ENCODE measurements at regions not wholly inside any gene's neighbourhood (a gene's known extent, or its start where the extent isn't known, plus 50 kb on each side); places are given as distances from the start of the nearest gene placed in this dataset.
A peak's percentile ranks its signal among the peaks of the same experiment; 100 is the strongest.

DNA sequence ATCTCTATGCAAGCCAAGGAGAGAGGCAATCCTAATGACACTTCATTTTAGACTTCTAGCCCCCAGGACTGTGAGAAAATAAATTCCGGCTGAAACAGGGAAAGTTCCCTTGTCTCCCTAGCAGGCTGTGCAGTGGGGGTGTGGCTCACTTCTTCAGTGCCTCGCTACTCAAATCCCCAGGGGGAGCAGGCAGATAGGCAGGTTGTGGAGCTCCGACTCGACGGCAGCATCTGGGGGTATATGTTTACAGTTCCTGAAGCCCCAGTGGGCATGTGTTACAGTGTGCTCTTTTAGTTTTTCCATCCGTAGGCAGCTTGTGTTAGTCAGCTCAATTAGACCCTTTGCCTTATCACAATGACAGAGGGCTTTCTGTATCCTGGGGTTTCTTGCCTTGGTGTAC, 836.5 kb downstream of the PDCD6IP start:
- no peaks in the 10 kb centered on the region for H3K79me1 ChIP-seq (replicated peaks; ENCODE audit: low read length, poor library complexity, severe bottlenecking)
- no peaks in the 10 kb centered on the region for H3K27me3 ChIP-seq (ENCODE audit: control insufficient read depth in 1 of 2, insufficient read depth in 1 of 2, low read length in 2 of 2)
- no peak overlapping the region for H2BK120ac ChIP-seq (ENCODE audit: low read depth, low read length)
- 86% methylated on average over 6 of the region's 6 CpGs for WGBS
- H3K14ac ChIP-seq (ENCODE audit: low read length in 2 of 2), result no peak overlapping the region
- H3K9ac ChIP-seq (ENCODE audit: low read length), result no peak overlapping the region
- H3K36me3 ChIP-seq (ENCODE audit: control insufficient read depth in 1 of 2, insufficient read depth in 2 of 2, low read depth in 1 of 2, low read length in 2 of 2), result no peaks in the 10 kb centered on the region
- H3K23ac ChIP-seq (ENCODE audit: low read length in 2 of 2), result no peak overlapping the region
- no peak overlapping the region for H3K4ac ChIP-seq (ENCODE audit: low read depth in 1 of 2, low read length in 2 of 2)
- H2BK15ac ChIP-seq (ENCODE audit: low read depth, poor library complexity, severe bottlenecking), result no peak overlapping the region
- H4K8ac ChIP-seq (ENCODE audit: low read length), result no peak overlapping the region
- peaks cover 8% of the 10 kb centered on the region for H3K9me3 ChIP-seq (ENCODE audit: control insufficient read depth, low read length)
- H2AK5ac ChIP-seq (ENCODE audit: low read length, severe bottlenecking), result no peak overlapping the region
- H3K18ac ChIP-seq (ENCODE audit: low read depth in 1 of 2, low read length in 2 of 2), result no peak overlapping the region
- H3K27ac ChIP-seq (ENCODE audit: low read length, poor library complexity, severe bottlenecking), result no peak overlapping the region
- no peak overlapping the region for H4K91ac ChIP-seq (ENCODE audit: low read length)
- H2BK5ac ChIP-seq (ENCODE audit: low read depth, low read length, poor library complexity, severe bottlenecking), result no peak overlapping the region
- H2BK12ac ChIP-seq (ENCODE audit: low read length in 2 of 2), result no peak overlapping the region
- peak overlapping the region; percentile 18 for H2AFZ ChIP-seq (ENCODE audit: low read depth, low read length)
- H3K4me2 ChIP-seq (ENCODE audit: low read length, poor library complexity, severe bottlenecking), result no peak overlapping the region
- H3K4me1 ChIP-seq (ENCODE audit: control insufficient read depth, insufficient read depth, low read depth, low read length), result no peaks in the 10 kb centered on the region
- H3K4me3 ChIP-seq (ENCODE audit: insufficient read depth in 1 of 2, low read depth in 1 of 2, low read length in 2 of 2), result no peak overlapping the region
- no peak for DNase-seq

DNA sequence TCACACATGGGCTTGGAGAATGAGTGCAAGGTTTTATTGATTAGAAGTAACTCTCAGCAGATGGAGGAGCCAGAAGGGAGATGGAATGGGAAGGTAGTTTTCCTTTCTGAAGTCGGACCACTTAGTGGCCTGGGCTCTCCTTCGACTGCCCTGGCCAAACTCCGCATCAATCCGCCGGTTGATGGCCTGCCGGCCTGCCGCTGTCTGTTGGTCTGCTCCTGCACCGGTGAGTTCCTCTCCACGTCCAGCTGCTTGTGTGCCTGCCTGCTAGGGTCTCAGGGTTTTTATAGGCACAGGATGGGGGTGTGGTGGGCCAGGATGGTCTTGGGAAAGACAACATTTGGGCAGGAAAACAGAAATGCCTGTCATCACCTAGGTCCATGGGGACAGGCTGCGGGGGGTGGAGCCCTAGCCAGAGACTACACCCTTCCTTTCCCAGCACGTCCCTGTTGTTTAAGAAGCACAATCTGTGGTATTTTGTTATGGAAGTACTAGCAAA, 837.0 kb downstream of the PDCD6IP start:
- Histone ChIP-seq H3K36me3 (ENCODE audit: control insufficient read depth in 1 of 2, insufficient read depth in 2 of 2, low read depth in 1 of 2, low read length in 2 of 2) (no peaks in the 10 kb centered on the region), H4K91ac (ENCODE audit: low read length) (no peak overlapping the region), H3K27ac (ENCODE audit: low read length, poor library complexity, severe bottlenecking) (no peak overlapping the region), H2AK5ac (ENCODE audit: low read length, severe bottlenecking) (no peak overlapping the region), H3K9me3 (ENCODE audit: control insufficient read depth, low read length) (peaks cover 8% of the 10 kb centered on the region), H3K9ac (ENCODE audit: low read length) (no peak overlapping the region), H2AFZ (ENCODE audit: low read depth, low read length) (no peak overlapping the region), H3K4me2 (ENCODE audit: low read length, poor library complexity, severe bottlenecking) (no peak overlapping the region), H4K8ac (ENCODE audit: low read length) (no peak overlapping the region), H3K4ac (ENCODE audit: low read depth in 1 of 2, low read length in 2 of 2) (no peak overlapping the region), H3K23ac (ENCODE audit: low read length in 2 of 2) (no peak overlapping the region), H2BK12ac (ENCODE audit: low read length in 2 of 2) (no peak overlapping the region), H3K4me1 (ENCODE audit: control insufficient read depth, insufficient read depth, low read depth, low read length) (no peaks in the 10 kb centered on the region), H2BK15ac (ENCODE audit: low read depth, poor library complexity, severe bottlenecking) (no peak overlapping the region), H2BK120ac (ENCODE audit: low read depth, low read length) (no peak overlapping the region), H2BK5ac (ENCODE audit: low read depth, low read length, poor library complexity, severe bottlenecking) (no peak overlapping the region), H3K4me3 (ENCODE audit: insufficient read depth in 1 of 2, low read depth in 1 of 2, low read length in 2 of 2) (no peak overlapping the region), H3K14ac (ENCODE audit: low read length in 2 of 2) (no peak overlapping the region), H3K18ac (ENCODE audit: low read depth in 1 of 2, low read length in 2 of 2) (no peak overlapping the region), H3K79me1 (replicated peaks; ENCODE audit: low read length, poor library complexity, severe bottlenecking) (no peaks in the 10 kb centered on the region), H3K27me3 (ENCODE audit: control insufficient read depth in 1 of 2, insufficient read depth in 1 of 2, low read length in 2 of 2) (no peaks in the 10 kb centered on the region)
- no peak for DNase-seq
- WGBS, result 87% methylated on average over 10 of the region's 11 CpGs

DNA sequence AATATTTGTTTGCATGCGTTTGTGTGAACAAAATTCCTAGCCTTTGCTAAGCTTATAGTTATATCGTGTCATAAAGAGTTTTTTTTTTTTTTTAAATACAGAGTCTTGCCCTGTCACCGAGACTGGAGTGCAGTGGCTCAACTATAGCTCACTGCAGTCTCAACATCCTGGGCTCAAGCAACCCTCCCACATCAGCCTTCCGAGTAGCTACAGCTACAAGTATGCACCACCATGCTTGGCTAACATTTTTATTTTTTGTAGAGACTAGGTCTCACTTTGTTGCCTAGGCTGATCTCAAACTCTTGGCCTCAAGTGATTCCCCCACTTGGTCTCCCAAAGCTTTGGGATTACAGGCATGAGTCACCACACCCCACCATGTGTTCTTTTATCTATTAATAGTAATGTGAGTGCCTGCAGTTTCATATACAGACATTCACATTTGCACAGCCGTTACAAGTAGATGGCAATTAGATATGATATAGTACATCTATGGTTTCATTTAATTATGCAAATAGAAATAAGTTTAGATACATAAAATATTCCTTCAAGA, 848.6 kb downstream of the PDCD6IP start:
- Histone ChIP-seq H3K23ac (ENCODE audit: low read length in 2 of 2) (no peak overlapping the region), H3K9ac (ENCODE audit: low read length) (no peak overlapping the region), H4K91ac (ENCODE audit: low read length) (no peak overlapping the region), H2BK12ac (ENCODE audit: low read length in 2 of 2) (no peak overlapping the region), H2AFZ (ENCODE audit: low read depth, low read length) (no peak overlapping the region), H4K8ac (ENCODE audit: low read length) (no peak overlapping the region), H3K4me3 (ENCODE audit: insufficient read depth in 1 of 2, low read depth in 1 of 2, low read length in 2 of 2) (no peak overlapping the region), H3K4me2 (ENCODE audit: low read length, poor library complexity, severe bottlenecking) (no peak overlapping the region), H3K27me3 (ENCODE audit: control insufficient read depth in 1 of 2, insufficient read depth in 1 of 2, low read length in 2 of 2) (no peaks in the 10 kb centered on the region), H3K18ac (ENCODE audit: low read depth in 1 of 2, low read length in 2 of 2) (no peak overlapping the region), H3K36me3 (ENCODE audit: control insufficient read depth in 1 of 2, insufficient read depth in 2 of 2, low read depth in 1 of 2, low read length in 2 of 2) (no peaks in the 10 kb centered on the region), H3K4me1 (ENCODE audit: control insufficient read depth, insufficient read depth, low read depth, low read length) (peaks cover 1% of the 10 kb centered on the region), H2BK120ac (ENCODE audit: low read depth, low read length) (no peak overlapping the region), H2BK15ac (ENCODE audit: low read depth, poor library complexity, severe bottlenecking) (no peak overlapping the region), H3K9me3 (ENCODE audit: control insufficient read depth, low read length) (peaks cover 13% of the 10 kb centered on the region), H2BK5ac (ENCODE audit: low read depth, low read length, poor library complexity, severe bottlenecking) (no peak overlapping the region), H3K4ac (ENCODE audit: low read depth in 1 of 2, low read length in 2 of 2) (no peak overlapping the region), H3K79me1 (replicated peaks; ENCODE audit: low read length, poor library complexity, severe bottlenecking) (no peaks in the 10 kb centered on the region), H2AK5ac (ENCODE audit: low read length, severe bottlenecking) (no peak overlapping the region), H3K14ac (ENCODE audit: low read length in 2 of 2) (no peak overlapping the region), H3K27ac (ENCODE audit: low read length, poor library complexity, severe bottlenecking) (no peak overlapping the region)
- whole genome bisulfite sequencing, result 79% methylated on average over 2 of the region's 5 CpGs
- DNase-seq, result no peak

DNA sequence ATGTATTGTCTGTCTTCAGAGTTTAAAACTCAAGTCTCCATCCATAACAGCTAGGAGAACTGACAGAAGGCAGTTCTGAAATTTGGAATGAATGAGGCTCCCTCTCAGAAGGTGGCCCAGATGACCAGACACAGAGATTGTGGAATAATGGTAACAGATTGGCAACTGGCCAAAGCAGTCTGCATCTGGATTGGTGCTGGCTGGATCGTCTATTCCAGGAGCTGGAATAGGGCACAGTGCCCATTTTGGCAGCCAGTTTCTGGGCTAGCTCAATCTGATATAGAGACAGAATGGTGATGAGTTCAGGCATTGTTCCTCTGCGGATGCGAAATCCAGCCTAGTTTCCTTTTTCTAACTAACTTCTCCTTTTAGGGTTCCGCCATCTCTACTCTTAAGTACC, 851.7 kb downstream of the PDCD6IP start:
- Histone ChIP-seq H3K9ac (ENCODE audit: low read length) (no peak overlapping the region), H3K36me3 (ENCODE audit: control insufficient read depth in 1 of 2, insufficient read depth in 2 of 2, low read depth in 1 of 2, low read length in 2 of 2) (no peaks in the 10 kb centered on the region), H3K4me2 (ENCODE audit: low read length, poor library complexity, severe bottlenecking) (no peak overlapping the region), H3K4me1 (ENCODE audit: control insufficient read depth, insufficient read depth, low read depth, low read length) (peaks cover 1% of the 10 kb centered on the region), H4K8ac (ENCODE audit: low read length) (no peak overlapping the region), H3K23ac (ENCODE audit: low read length in 2 of 2) (no peak overlapping the region), H2BK120ac (ENCODE audit: low read depth, low read length) (no peak overlapping the region), H2BK15ac (ENCODE audit: low read depth, poor library complexity, severe bottlenecking) (no peak overlapping the region), H3K4me3 (ENCODE audit: insufficient read depth in 1 of 2, low read depth in 1 of 2, low read length in 2 of 2) (no peak overlapping the region), H4K91ac (ENCODE audit: low read length) (no peak overlapping the region), H2AK5ac (ENCODE audit: low read length, severe bottlenecking) (no peak overlapping the region), H2BK5ac (ENCODE audit: low read depth, low read length, poor library complexity, severe bottlenecking) (no peak overlapping the region), H3K79me1 (replicated peaks; ENCODE audit: low read length, poor library complexity, severe bottlenecking) (no peaks in the 10 kb centered on the region), H3K9me3 (ENCODE audit: control insufficient read depth, low read length) (peaks cover 4% of the 10 kb centered on the region), H3K4ac (ENCODE audit: low read depth in 1 of 2, low read length in 2 of 2) (no peak overlapping the region), H3K27ac (ENCODE audit: low read length, poor library complexity, severe bottlenecking) (no peak overlapping the region), H3K18ac (ENCODE audit: low read depth in 1 of 2, low read length in 2 of 2) (no peak overlapping the region), H2AFZ (ENCODE audit: low read depth, low read length) (peak overlapping the region; percentile 18), H3K14ac (ENCODE audit: low read length in 2 of 2) (no peak overlapping the region), H2BK12ac (ENCODE audit: low read length in 2 of 2) (no peak overlapping the region), H3K27me3 (ENCODE audit: control insufficient read depth in 1 of 2, insufficient read depth in 1 of 2, low read length in 2 of 2) (no peaks in the 10 kb centered on the region)
- no peak for DNase-seq
- 98% methylated on average over 2 of the region's 4 CpGs for WGBS

All from mesenchymal stem cell (in vitro differentiated cells and primary cell).